ENCODE measurements at regions not wholly inside any gene's neighbourhood (a gene's known extent, or its start where the extent isn't known, plus 50 kb on each side); places are given as distances from the start of the nearest gene placed in this dataset.

- ATAC-seq: no peak
- CTCF ChIA-PET (ENCODE audit: low intra/inter-chr PET ratio): no interaction called here
These were observed 62.8 kb upstream of the HDAC4 start for GRCh38 chr2:239463541-239464165.

GRCh38 chr2:239462671-239463506 lies 62.1 kb upstream of the HDAC4 start:
- no TSS peak for BruUV-seq (replicated peaks)
- Histone ChIP-seq H3K4me3 (no peak overlapping the region), H3K9me1 (ENCODE audit: control insufficient read depth, insufficient read depth, low read length) (no peaks in the 10 kb centered on the region), H3K4me2 (ENCODE audit: insufficient read depth, low read length) (no peak overlapping the region), H3K79me2 (ENCODE audit: control insufficient read depth, insufficient read depth, low read length) (no peaks in the 10 kb centered on the region), H3K27ac (ENCODE audit: extremely low read depth, low read depth, low read length) (no peak overlapping the region), H2AFZ (ENCODE audit: low read depth, low read length) (no peak overlapping the region), H3K36me3 (ENCODE audit: control insufficient read depth, insufficient read depth, low read length) (no peaks in the 10 kb centered on the region), H3K4me1 (replicated peaks in 1 of 2; ENCODE audit: control insufficient read depth in 2 of 2, insufficient read depth in 2 of 2, low read length in 2 of 2) (peaks cover 0 to 3% of the 10 kb centered on the region in 2 experiments; a peak in 1 of 5 replicates), H3K27me3 (ENCODE audit: control insufficient read depth in 2 of 2, insufficient read depth in 2 of 2, low read length in 2 of 2) (peaks cover 0 to 71% of the 10 kb centered on the region in 2 experiments; a peak in 3 of 5 replicates), H4K20me1 (replicated peaks; ENCODE audit: control insufficient read depth, insufficient read depth, low read length) (no peaks in the 10 kb centered on the region), H3K9me3 (replicated peaks; ENCODE audit: control insufficient read depth, insufficient read depth, low read depth, low read length) (no peaks in the 10 kb centered on the region), H3K9ac (ENCODE audit: insufficient read depth in 1 of 2, low read depth in 2 of 2, low read length in 2 of 2) (no peak overlapping the region)
- intact Hi-C loops (cut with micrococcal nuclease) (no loop called here), in situ Hi-C loops (cut with MboI) (no loop called here)
- ChIA-PET CTCF (ENCODE audit: low intra/inter-chr PET ratio) (no interaction called here), POLR2A (no interaction called here)
- FAIRE-seq (no peak), ATAC-seq (no peak), DNase-seq (ENCODE audit: extremely low read depth in 1 of 4, low spot score in 3 of 4) (no peak)
- under 1% methylated on average over 16 of the region's 19 CpGs for WGBS (ENCODE audit: insufficient coverage, low coverage, missing lambda C conversion rate)
- TF ChIP-seq C11orf30 (IDR thresholded peaks at IDR 0.05; ENCODE audit: low read depth): no peak
- no peak for TF ChIP-seq SMARCB1 (IDR thresholded peaks at IDR 0.05; ENCODE audit: insufficient read length, low read depth)
- no peak for TF ChIP-seq ZFPM2 (CRISPR knock-in tag; IDR thresholded peaks at IDR 0.05)
- TF ChIP-seq NR4A1 (CRISPR knock-in tag; IDR thresholded peaks at IDR 0.05): no peak
- no peak for TF ChIP-seq NR4A1 (tag; IDR thresholded peaks at IDR 0.05)
- no peak for TF ChIP-seq POU5F1 (IDR thresholded peaks at IDR 0.05; ENCODE audit: borderline replicate concordance, low read depth, low read length, partially characterized antibody)
- TF ChIP-seq ZHX1 (conservative IDR thresholded peaks at IDR 0.05; ENCODE audit: low read length): no peak
- no peak for TF ChIP-seq ZNF436 (CRISPR knock-in tag; IDR thresholded peaks at IDR 0.05)

More at GRCh38 chr2:239463541-239464165, 62.8 kb upstream of the HDAC4 start:
- no peaks in the 10 kb centered on the region for H3K9me3 ChIP-seq (replicated peaks; ENCODE audit: control insufficient read depth, insufficient read depth, low read depth, low read length)
- H3K4me1 ChIP-seq (replicated peaks in 1 of 2; ENCODE audit: control insufficient read depth in 2 of 2, insufficient read depth in 2 of 2, low read length in 2 of 2): peaks cover 0 to 3% of the 10 kb centered on the region in 2 experiments; a peak in 1 of 5 replicates
- H3K36me3 ChIP-seq (ENCODE audit: control insufficient read depth, insufficient read depth, low read length): no peaks in the 10 kb centered on the region
- FAIRE-seq: no peak
- DNase-seq (ENCODE audit: extremely low read depth in 1 of 4, low spot score in 3 of 4): no peak
- H3K27me3 ChIP-seq (ENCODE audit: control insufficient read depth in 2 of 2, insufficient read depth in 2 of 2, low read length in 2 of 2): peaks cover 0 to 65% of the 10 kb centered on the region in 2 experiments; a peak in 3 of 5 replicates
- POLR2A ChIA-PET: no interaction called here
- no peak overlapping the region for H2AFZ ChIP-seq (ENCODE audit: low read depth, low read length)
- no peak overlapping the region for H3K4me2 ChIP-seq (ENCODE audit: insufficient read depth, low read length)
- intact Hi-C loops (cut with micrococcal nuclease): no loop called here
- H3K27ac ChIP-seq (ENCODE audit: extremely low read depth, low read depth, low read length): no peak overlapping the region
- no peak overlapping the region for H3K9ac ChIP-seq (ENCODE audit: insufficient read depth in 1 of 2, low read depth in 2 of 2, low read length in 2 of 2)
- in situ Hi-C loops (cut with MboI): no loop called here
- H4K20me1 ChIP-seq (replicated peaks; ENCODE audit: control insufficient read depth, insufficient read depth, low read length): no peaks in the 10 kb centered on the region
- H3K9me1 ChIP-seq (ENCODE audit: control insufficient read depth, insufficient read depth, low read length): no peaks in the 10 kb centered on the region
- WGBS (ENCODE audit: insufficient coverage, low coverage, missing lambda C conversion rate): 1% methylated on average over 12 of the region's 16 CpGs
- no peaks in the 10 kb centered on the region for H3K79me2 ChIP-seq (ENCODE audit: control insufficient read depth, insufficient read depth, low read length)
- TF ChIP-seq COPS2 (conservative IDR thresholded peaks at IDR 0.05): no peak
- no peak for TF ChIP-seq ZNF174 (CRISPR knock-in tag; IDR thresholded peaks at IDR 0.05)
- TF ChIP-seq HDAC6 (IDR thresholded peaks at IDR 0.05; ENCODE audit: low read depth, low read length): no peak
- TF ChIP-seq MCM2 (IDR thresholded peaks at IDR 0.05; ENCODE audit: low read depth): no peak
- TF ChIP-seq TAF1 (IDR thresholded peaks at IDR 0.05; ENCODE audit: control insufficient read depth, extremely low read depth, insufficient read depth, low read length, severe bottlenecking): no peak
- H3K4me3 ChIP-seq: no peak overlapping the region
- no TSS peak for BruUV-seq (replicated peaks)
